Bronchial epithelial cell (primary cell): ENCODE measurements at regions not wholly inside any gene's neighbourhood (a gene's known extent, or its start where the extent isn't known, plus 50 kb on each side); places are given as distances from the start of the nearest gene placed in this dataset.

ENCODE experiments used
- DNase-seq: peaks from one replicate; pipeline ENCODE4 v3.0.0-alpha.2; 2010; ENCODE audit warnings: low read depth
- FAIRE-seq: peaks from 2 replicates; lab custom pipeline; 2011; peaks lifted over from hg19 to GRCh38; lab: Jason Lieb, UNC
- H3K27me3 ChIP-seq: 2 replicates; pipeline ENCODE4 v1.5.1; 2011; ENCODE audit warnings: low read length; ENCODE audit not compliant: control insufficient read depth, insufficient read depth
- H3K36me3 ChIP-seq: 2 replicates; pipeline ENCODE4 v1.5.1; 2011; ENCODE audit warnings: low read length; ENCODE audit not compliant: control insufficient read depth, insufficient read depth
- H3K4me3 ChIP-seq: 2 replicates; pipeline ENCODE4 v1.5.1; 2011; ENCODE audit warnings: mild to moderate bottlenecking, low read depth, low read length, control low read depth
- TF ChIP-seq, protein P1 (sequence below): IDR thresholded peaks from 2 replicates; pipeline ENCODE4 v1.5.1; 2011; ENCODE audit warnings: mild to moderate bottlenecking, moderate library complexity, low read length, control low read depth, inconsistent platforms; ENCODE audit not compliant: insufficient read depth, severe bottlenecking

DNA sequence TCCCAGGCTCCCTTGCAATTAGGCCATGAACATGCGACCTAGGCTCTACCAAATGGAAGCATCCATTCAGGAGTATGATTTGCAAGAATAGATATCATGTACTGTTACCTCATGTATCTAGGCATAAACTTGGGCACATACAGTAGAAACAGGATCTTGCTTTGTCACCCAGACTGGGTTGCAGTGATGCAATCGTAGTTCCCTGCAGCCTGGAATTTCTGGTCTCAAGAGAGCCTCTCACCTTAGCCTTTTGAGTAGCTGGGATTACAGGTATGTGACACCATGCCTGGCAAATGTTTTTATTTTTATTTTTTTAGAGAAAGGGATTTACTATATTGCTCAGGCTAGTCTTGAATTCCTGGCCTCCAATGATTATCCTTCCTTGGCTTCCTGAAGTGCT lies 994.2 kb downstream of the ADGRL3 start:
- Histone ChIP-seq H3K27me3 (no peaks in the 10 kb centered on the region), H3K4me3 (no peak overlapping the region), H3K36me3 (no peaks in the 10 kb centered on the region)
- TF ChIP-seq, protein P1, sequence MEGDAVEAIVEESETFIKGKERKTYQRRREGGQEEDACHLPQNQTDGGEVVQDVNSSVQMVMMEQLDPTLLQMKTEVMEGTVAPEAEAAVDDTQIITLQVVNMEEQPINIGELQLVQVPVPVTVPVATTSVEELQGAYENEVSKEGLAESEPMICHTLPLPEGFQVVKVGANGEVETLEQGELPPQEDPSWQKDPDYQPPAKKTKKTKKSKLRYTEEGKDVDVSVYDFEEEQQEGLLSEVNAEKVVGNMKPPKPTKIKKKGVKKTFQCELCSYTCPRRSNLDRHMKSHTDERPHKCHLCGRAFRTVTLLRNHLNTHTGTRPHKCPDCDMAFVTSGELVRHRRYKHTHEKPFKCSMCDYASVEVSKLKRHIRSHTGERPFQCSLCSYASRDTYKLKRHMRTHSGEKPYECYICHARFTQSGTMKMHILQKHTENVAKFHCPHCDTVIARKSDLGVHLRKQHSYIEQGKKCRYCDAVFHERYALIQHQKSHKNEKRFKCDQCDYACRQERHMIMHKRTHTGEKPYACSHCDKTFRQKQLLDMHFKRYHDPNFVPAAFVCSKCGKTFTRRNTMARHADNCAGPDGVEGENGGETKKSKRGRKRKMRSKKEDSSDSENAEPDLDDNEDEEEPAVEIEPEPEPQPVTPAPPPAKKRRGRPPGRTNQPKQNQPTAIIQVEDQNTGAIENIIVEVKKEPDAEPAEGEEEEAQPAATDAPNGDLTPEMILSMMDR: no peak
- FAIRE-seq: no peak
- DNase-seq: peak; percentile 7

DNA sequence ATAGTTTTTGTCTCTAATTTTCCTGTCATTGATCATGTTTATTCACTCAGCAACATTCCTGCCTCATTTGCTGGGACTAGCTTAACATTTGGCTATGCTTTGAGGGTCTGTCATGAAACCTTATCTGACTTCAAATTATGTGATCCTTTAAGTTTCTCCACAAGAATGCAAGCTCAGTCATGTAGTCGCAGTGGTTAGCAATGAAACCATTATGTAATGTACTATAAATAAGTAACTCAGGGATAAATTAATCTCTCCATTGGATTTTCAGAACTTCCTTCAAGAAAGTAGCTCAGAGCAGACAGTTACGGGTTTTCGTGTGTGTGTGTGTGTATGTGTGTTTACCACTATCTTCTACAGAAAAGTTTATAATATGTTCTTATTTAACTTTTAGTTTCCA lies 993.6 kb downstream of the ADGRL3 start:
- H3K4me3 ChIP-seq: no peak overlapping the region
- DNase-seq (peak; percentile 23), FAIRE-seq (no peak)
- TF ChIP-seq, protein P1: no peak
- no peaks in the 10 kb centered on the region for H3K27me3 ChIP-seq
- no peaks in the 10 kb centered on the region for H3K36me3 ChIP-seq

DNA sequence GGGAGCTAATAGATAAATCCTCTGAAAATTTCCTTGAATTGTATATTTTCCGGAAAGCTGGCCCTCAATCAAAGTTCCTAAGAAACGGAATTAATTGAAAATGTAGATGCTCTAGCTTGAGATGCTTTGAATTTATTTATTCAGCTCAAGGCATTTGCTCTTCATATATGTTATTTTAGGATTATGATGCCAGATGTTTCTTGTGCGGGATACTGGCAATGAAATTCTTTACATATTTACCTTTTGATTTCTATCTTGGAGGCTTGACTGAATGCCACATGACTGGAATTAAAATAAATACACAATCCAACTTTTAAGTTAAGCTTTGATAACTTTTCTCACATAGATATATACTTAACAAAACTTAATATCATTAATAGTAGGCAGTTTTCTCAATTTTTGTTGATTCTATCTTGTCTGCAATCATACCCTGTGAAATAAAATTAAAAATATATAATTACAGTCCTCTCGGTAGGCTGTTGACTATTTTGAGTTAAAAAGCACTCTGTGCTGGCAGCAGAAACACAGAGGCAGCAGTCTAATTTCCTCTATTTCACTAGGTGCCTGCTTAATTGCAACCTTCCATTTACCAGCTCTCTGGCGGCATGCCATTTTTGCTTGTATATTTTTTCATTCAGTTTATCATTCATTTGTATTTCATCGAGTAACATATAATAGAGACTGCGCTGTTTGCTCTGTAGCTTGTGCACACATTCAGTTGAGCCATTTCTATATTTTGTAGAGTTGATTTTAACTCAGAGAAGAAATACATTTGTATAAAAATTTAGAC lies 991.5 kb downstream of the ADGRL3 start:
- FAIRE-seq: no peak
- TF ChIP-seq, protein P1: no peak
- DNase-seq: no peak
- H3K4me3 ChIP-seq: no peak overlapping the region
- H3K27me3 ChIP-seq: no peaks in the 10 kb centered on the region
- H3K36me3 ChIP-seq: no peaks in the 10 kb centered on the region

DNA sequence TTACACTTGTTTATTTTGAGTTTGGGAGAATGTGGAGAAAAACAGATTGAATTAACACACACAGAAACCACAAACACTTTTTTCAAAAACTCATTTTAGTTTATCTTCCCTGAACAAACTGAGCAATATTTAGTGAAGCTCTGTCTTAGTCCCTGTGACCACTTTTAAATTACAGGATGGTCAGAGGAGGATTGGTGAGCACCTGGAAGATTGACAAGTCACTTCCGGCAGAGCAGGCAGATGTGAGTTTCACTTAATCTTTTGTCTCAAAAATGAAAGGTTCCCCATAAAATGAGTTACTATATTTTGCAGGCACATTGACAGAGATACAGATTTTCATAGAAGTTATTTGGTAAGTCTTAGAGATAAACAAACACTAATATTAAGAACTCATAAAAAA lies 970.1 kb downstream of the ADGRL3 start:
- FAIRE-seq (no peak), DNase-seq (no peak)
- TF ChIP-seq, protein P1: no peak
- no peak overlapping the region for H3K4me3 ChIP-seq
- H3K36me3 ChIP-seq: no peaks in the 10 kb centered on the region
- no peaks in the 10 kb centered on the region for H3K27me3 ChIP-seq

DNA sequence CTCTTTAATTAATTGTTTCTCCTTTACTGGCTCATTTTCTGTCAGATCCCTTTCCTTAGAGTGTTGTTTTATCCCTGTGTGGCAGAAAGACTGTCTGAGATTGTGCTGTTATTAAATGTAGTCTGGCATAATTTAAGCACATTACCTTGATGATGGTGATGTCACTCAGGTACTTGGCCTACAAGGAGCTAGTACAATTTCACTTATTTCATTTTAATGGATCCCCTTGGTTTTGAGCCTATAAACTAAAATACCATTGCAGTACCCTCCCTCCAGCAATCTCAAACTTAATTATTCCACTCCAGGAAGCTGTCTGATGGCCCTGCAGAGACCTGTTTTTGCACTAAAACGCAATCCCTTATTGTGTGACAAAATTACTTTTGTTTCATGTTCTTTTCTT lies 968.6 kb downstream of the ADGRL3 start:
- Histone ChIP-seq H3K4me3 (no peak overlapping the region), H3K27me3 (no peaks in the 10 kb centered on the region), H3K36me3 (no peaks in the 10 kb centered on the region)
- TF ChIP-seq, protein P1: no peak
- DNase-seq (no peak), FAIRE-seq (no peak)

DNA sequence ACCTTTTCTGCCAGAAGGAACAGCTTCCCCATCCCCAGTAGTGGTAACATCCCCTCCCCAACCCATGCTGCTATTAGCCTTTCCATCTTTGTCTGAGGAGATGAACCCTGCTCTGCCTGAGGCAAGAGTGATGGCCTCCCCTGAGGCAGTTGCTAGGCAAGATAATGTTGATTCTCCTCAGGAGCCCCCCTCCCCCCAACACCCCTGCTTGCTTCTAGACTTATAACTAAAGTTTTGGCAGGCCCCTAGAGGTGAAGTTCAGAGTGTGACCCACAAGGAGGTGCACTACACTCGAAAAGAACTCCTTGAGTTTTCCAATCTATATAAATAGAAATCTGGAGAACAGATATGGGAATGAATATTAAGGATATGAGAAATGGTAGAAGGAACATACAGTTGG lies 962.5 kb downstream of the ADGRL3 start:
- Histone ChIP-seq H3K27me3 (no peaks in the 10 kb centered on the region), H3K4me3 (no peak overlapping the region), H3K36me3 (no peaks in the 10 kb centered on the region)
- DNase-seq (no peak), FAIRE-seq (no peak)
- TF ChIP-seq, protein P1: no peak
